ENCODE measurements at regions not wholly inside any gene's neighbourhood (a gene's known extent, or its start where the extent isn't known, plus 50 kb on each side); places are given as distances from the start of the nearest gene placed in this dataset.

- TF ChIP-seq ZNF331 (CRISPR knock-in tag; IDR thresholded peaks at IDR 0.05; ENCODE audit: low read depth) (no peak), CREB1 (CRISPR knock-in tag; IDR thresholded peaks at IDR 0.05; ENCODE audit: low read depth) (no peak)
Observed at GRCh38 chr7:88597941-88598425, 161.5 kb upstream of the ZNF804B start (continued).

GRCh38 chr7:88590963-88591362 lies 168.5 kb upstream of the ZNF804B start:
- Mint-ChIP-seq H3K27ac (no peak overlapping the region), H3K4me1 (peaks cover 10% of the 10 kb centered on the region; the same call in 2 of the 3 replicates), H3K36me3 (ENCODE audit: low read depth) (no peaks in the 10 kb centered on the region; the same call in 2 of the 3 replicates), H3K9me3 (no peaks in the 10 kb centered on the region; the same call in 2 of the 3 replicates), H3K27me3 (ENCODE audit: insufficient read depth, low read depth, poor library complexity) (no peaks in the 10 kb centered on the region), H3K4me3 (no peak overlapping the region)
- DNase-seq (ENCODE audit: low spot score) (no peak), ATAC-seq (no peak)
- H3K4me3 ChIP-seq, result no peak overlapping the region
- H3K4me1 ChIP-seq (ENCODE audit: insufficient read depth), result peaks cover 6% of the 10 kb centered on the region; the same call in 1 of the 2 replicates
- H4K20me1 ChIP-seq (replicated peaks; ENCODE audit: insufficient read depth), result no peaks in the 10 kb centered on the region
- TF ChIP-seq REST (IDR thresholded peaks at IDR 0.05; ENCODE audit: unreplicated experiment) (no peak), ZNF114 (CRISPR knock-in tag; IDR thresholded peaks at IDR 0.05) (no peak), ZNF331 (CRISPR knock-in tag; IDR thresholded peaks at IDR 0.05; ENCODE audit: low read depth) (no peak), ETS1 (IDR thresholded peaks at IDR 0.05) (no peak), JUNB (IDR thresholded peaks at IDR 0.05; ENCODE audit: unreplicated experiment) (no peak), EZH2phosphoT487 (IDR thresholded peaks at IDR 0.05; ENCODE audit: unreplicated experiment) (no peak), ZNF462 (CRISPR knock-in tag; IDR thresholded peaks at IDR 0.05) (no peak), NANOG (IDR thresholded peaks at IDR 0.05; ENCODE audit: borderline replicate concordance) (no peak), CTCF (conservative IDR thresholded peaks at IDR 0.05; ENCODE audit: low read depth in 2 of 2) (no peak), CREB1 (CRISPR knock-in tag; IDR thresholded peaks at IDR 0.05; ENCODE audit: low read depth) (no peak), EZH2 (IDR thresholded peaks at IDR 0.05; ENCODE audit: low read depth, unreplicated experiment) (no peak), POLR2AphosphoS5 (IDR thresholded peaks at IDR 0.05; ENCODE audit: low read depth) (no peak), STAT1 (IDR thresholded peaks at IDR 0.05; ENCODE audit: unreplicated experiment) (no peak)
- no peaks in the 10 kb centered on the region for H3K27me3 ChIP-seq (ENCODE audit: insufficient read depth)
- no peak overlapping the region for H3K4me2 ChIP-seq
- H3K36me3 ChIP-seq (ENCODE audit: insufficient read depth), result no peaks in the 10 kb centered on the region; the same call in 1 of the 2 replicates
- H3K9me2 ChIP-seq (ENCODE audit: insufficient read depth), result no peaks in the 10 kb centered on the region
- H2AFZ ChIP-seq, result no peak overlapping the region
- H3K27ac ChIP-seq (ENCODE audit: low read depth), result no peak overlapping the region
- H3F3A ChIP-seq (replicated peaks; ENCODE audit: low read depth), result no peaks in the 10 kb centered on the region
- H3K79me2 ChIP-seq (replicated peaks; ENCODE audit: insufficient read depth), result no peaks in the 10 kb centered on the region
